NCI-H2227 treated with DMSO at 0.1 percent for 48 hours (cell line): ENCODE measurements at regions not wholly inside any gene's neighbourhood (a gene's known extent, or its start where the extent isn't known, plus 50 kb on each side); places are given as distances from the start of the nearest gene placed in this dataset.
"Not testable (repeated sequence)": the region's sequence is repeated elsewhere in the genome, so short reads cannot be mapped to it uniquely, and the experiment has no call there.

ENCODE experiments used
- DNase-seq: peaks from one replicate; lab custom pipeline; 2025; lab: John Stamatoyannopoulos, UW

DNA sequence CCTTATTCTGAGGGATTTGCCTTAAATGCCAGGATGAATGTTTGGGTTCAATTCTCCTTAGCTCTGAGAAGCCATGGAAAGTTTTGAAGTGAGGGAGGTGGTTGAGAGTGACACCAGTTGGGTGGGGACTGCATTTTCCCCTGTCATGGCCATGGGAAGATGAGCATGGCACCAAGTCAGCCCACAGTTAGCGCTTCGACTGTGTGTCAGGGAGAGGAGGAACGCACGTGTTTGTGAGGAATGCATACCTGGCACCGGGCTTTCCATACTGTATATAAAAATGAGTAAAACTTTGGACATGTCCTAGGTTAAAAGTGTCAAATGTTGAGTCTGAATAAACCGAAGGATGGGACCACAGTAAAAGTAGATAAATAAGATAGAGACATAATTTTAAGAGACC is 187.5 kb upstream of the KL start:
- no peak for DNase-seq

DNA sequence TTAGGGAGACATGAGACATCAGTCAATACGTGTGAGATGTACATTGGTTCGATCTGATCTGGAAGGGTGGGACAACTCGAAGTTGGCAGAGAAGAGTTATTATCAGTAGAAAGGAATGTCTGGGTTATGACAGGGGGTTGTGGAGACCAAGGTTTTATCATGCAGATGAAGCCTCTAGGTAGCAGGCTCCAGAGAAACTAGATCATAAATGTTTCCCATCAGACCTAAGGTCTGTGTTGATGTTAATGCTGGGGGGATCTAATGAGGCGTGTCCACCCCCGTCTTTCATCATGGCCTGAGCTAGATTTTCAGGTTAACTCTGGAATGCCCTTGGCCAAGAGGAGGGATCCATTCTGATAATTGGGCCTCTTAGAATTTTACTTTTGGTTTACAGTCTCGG is 187.0 kb upstream of the KL start:
- DNase-seq = no peak

DNA sequence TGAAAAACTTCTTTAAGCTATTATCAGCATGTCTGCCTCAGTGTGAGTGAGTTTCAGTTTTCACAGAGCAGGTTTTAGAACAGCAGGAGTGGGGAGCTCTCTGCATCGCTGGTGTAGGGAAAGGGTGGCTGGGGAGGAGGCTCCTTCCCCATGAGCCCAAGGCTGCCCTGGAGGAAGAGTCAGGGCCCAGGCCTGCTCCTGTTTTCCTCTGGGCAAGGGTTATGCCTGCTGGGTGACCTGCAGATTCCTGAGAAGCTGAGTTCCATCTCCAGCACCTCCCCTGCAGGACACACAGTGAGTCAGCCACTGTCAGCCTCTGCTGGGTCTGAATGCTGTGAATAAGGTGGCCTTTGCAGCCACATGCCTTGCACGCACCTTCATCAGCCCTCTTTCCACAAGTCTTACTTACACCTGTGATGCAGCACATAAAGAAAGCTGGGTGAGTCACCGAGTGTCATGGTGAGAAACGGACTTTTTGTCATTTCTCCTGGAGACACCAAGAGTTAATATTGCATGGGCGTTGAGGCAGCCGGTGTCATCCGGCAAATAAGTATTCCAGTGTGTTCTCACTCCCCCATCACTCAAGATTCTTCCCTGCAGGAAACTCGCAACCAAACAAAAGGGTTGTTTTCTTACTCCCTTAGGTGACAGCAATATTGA is 186.4 kb upstream of the KL start:
- no peak for DNase-seq

DNA sequence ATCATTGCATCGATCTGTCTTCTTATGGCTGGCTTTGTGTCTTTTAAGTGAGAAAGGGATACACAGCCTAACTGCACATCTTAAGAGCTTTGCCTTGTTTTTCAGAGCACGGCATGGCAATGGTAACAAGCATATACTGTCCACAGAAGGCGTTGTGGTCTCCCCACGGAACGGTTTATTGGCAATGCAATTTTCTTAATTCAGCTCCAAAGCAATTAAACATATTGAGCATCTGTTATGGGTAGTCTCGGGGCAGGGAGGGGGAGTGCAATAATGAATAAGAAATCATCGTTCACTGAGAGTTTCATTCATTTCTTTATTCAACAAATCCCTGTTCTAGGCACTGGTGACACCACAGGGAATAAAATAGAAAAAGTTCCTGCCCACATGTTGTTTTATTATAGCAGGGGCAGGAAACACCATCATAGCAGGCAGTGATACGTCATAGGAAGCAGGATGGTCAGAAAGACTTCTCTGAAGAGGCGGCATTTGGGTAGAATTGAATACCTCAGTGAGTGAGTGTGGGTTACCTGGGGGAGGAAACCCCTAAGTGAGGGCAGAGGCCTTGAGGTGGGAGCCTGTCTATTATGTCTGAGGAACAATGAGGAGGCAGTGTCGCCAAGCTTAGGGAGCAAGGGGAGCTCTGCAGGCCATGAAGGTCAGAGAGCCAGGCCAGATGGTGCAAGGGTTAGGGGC is 185.7 kb upstream of the KL start:
- no peak for DNase-seq

DNA sequence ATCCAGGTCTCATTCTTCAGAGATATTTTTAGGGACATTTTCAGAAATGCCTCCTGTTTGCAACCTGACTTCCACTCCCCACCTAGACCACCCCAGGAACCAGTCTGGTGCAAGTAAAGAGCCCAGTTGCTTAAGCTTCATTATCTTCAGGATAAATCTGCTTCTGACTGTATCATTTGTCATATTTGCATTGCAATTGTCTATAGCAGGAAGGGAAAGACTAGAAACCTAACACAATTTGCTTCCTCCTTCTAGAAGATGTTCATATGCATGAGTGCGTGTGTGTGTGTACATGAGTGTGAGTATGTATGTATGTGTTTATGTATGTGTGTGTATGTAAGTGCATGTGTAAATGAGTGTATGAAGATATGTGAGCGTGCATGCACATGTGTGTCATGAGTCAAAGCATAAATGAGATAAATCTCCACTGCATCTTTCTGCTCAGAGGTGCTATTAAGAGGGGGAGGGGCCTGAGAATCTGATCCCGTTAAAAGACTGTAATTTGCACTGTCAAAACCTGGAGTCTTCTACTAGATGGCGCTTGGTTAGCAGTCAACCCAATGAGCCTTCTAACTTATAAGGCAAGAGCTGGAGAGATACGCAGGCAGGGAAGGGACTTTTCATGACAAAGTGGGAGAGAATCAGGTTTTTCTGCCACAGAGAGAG is 178.8 kb upstream of the KL start:
- DNase-seq = peak; percentile 65

DNA sequence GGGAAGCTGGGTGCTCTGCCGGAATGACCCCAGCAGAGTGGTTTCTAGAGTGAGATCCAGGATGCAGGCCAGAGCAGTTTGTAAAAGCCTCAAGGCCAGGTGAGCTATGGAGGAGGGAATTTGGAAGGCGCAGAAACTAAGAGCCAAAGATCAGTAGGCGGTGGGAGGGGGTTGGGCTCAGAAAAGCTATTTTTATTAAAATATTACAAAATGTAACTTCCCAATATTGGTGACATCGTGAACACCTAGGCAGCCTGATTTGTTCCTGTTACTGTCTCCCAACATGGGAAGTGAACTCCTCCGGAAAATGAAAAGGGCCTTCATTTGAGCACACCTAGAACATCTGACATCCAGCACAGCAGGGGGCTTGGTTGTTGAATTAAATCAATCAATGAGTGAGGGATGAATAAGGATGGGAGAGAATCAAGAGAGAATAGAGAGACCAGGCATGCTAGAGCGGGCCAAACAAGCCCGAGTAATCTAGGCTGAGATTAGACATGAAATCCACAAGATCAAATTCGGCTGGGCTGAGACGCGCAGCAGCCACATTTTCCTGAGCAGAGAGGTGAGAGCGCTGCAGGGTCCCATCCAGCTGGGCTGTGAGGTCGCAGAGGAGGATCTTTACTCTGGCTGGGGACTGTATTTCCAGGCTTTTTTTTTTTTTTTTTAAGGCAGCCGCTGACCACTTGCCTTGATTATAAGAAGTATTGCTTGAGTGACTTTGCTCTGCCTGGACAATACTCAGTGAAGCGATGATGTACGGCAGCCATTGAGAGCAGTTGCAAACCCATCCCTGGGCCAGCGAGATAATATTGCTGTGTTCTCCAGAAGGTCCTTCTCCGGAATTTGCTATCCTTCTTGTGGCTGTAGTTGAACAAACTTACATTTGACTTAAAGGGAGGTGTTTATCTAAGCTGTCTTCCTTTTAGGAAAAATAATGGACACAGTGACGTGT is 178.0 kb upstream of the KL start:
- no peak for DNase-seq

DNA sequence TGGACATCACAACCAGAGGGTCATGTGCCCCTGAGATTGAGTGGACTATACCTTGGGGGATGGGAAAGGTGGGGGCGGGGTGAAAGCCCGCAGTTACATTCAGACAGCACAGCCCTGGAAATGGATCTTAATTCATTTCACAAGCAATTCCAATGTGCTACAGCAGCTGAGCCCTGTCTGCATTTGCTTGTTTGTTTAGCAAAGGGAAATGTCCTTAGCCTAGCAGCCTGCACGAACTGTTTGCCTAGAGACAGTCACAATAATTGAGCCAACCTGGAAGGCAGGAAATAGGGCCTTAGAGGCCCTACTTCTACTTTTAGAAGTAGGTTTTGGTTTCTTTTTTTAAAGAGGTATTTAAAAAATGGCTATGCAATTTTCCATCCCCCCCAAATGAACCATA is 177.3 kb upstream of the KL start:
- peak; percentile 33 for DNase-seq

DNA sequence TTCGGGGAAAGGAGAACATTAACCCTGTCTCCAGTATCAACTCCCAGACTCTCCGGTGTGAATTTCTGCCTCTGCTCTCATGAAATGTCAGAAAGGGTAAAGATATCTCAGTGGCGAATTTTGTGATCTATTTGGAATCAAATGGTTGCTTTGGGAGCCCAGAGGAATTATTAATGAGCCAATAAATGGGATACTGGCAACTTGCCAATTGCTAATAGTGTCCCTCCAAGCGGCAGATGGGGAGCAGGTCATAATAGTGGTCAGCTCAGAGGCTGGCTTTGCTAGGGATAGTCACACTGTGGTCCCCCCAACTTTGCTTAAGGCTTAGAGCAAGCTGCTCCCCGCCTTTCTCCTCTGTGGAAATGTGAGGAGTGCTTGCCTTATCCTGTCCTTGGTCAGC is 176.1 kb upstream of the KL start:
- no peak for DNase-seq

DNA sequence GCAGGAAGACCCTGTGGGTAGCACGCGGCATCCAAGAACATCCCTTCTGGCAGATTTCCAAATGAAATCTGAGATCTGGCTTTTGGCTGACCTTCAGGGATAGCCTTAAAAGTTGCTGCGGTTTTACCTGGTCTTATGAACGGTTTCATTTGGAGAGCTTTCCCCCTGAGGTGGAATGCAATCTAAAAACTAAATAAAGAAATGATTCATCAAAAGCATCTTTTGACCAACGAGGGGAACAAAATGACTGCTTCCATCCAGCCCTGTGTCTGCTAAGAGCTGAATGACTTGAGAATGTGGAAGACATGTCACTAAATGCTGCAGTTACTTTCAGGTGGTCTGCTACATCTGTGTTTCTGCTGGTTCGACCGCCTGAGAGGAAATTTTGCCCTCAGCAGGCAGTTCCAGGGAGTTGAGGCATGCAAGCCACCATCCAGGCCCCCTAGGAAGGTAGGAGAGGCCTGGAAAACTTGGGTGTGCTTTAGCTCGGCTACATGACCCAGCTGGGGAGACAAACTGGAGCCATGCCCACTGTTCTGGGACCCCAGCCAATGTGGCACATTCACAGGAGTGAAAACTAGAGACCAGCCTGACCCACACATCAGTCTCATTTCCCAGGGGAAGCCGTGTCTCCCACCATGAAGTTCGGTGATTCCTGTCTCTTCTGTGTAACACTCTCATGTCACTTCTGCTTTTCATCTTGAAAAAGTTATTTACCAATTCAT is 175.1 kb upstream of the KL start:
- DNase-seq = no peak

DNA sequence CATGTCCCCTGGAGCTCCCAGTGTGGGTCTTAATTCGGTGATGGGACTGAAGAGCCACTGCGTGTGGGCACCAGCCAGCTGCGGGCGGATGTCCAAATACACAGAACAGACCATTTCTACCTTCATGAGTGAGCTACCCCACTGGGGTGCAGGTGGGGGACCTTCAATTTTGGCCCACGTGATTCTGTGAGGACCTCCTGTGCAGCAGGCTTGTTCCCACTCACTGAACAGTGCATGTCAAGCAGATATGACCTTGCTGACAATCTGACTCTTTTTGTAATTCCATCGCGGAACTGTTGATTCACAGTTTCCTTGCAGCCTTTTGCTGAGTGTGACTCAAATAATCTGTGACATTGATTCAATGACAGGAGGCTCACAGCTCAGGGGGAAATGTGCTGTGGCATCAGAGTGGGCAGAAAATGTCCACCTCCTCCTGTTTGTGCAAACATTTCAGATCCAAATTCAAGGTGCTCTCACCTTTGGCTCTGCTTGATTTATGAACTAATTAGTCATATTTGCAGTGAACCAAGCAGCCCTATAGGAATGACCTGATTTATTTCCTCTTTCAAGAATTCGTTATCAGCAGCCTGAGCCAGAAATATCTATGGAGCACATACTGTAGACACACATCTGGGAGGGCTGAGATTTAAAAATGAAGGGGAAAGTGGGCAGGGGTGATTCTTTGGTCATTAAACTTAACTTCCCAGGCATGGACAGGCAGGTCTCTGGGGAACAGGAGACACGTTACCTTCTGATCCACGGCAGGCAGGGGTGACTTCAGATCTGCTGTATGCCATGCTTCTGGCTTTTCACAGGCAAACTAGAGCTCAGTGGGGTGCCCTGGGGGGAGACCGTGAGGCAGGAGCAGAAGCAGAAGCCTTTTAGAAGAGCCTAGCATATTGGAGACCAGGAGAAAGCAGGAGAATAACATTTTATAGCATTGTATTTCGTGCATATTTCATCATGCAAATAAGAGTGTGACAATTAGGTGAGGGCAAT is 170.0 kb upstream of the KL start:
- DNase-seq = no peak

DNA sequence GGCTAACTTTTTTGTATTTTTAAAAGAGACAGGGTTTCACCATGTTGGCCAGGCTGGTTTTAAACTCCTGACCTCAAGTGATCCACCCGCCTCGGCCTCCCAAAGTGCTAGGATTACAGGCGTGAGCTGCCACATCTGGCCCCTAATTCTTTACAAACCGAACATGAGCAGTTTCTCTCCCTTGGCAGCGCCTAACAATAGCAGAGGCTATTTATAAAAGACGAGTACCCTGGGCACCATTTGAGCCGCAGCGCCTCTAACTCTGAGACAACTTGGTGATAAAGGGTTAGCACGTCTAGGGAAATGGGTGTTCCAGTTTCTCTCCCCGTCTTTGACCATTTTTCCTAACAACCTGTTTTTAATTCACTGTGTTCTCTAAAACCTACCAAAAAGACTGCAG is 168.2 kb upstream of the KL start:
- not testable (repeated sequence) for DNase-seq

DNA sequence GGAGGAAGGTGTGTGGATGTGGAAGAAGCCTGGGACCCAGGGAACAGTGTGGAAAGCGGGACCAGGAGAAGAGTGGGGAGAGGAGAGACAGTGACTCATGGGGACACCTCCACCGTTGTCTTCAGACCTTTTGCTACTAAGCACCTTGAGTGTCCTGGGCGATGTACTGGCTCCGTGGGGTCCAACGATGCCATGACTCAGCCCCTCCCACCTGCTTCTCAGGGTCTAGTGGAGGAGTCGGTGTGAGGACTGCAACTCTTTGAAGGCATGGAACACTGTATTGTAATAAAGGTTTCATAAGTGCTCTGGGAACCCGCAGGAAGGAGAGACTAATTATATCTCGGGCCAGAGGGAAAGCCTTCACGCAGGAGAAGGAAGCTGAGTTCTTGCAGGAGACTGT is 166.9 kb upstream of the KL start:
- DNase-seq = no peak

DNA sequence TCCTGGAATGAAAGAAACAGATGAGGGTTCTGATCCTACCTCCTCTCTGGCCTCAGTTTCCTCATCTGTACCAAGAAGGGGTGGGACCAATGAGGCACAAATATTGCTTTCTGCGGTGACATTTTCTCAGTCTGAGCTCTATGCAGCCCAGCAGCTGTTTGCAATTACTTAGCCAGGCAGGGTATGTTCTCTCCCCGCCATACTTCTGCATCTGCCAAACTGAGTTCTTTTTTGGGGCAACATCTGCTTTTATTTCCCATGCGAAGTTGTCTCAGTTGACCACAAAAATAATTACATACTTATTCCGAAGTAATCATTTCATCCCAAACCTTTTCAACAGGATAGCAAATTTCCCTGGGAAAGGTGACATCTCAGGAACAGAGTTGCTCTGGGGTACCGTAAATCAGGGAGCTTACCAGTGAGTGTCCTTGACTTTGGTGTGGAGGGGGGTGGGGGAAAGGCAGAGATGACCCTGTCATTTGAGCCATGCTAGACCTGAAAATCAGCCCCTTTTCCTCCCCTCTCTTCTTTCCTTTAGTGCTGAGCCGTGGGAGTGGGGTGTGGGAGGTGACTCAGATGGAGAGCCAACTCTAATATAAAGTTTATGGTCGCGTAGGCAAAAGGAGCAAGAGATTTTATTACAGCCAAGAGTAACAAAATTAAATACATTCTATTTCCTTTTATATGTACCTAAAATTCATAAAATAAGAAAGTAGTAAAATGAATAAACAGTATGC is 165.7 kb upstream of the KL start:
- DNase-seq = no peak

DNA sequence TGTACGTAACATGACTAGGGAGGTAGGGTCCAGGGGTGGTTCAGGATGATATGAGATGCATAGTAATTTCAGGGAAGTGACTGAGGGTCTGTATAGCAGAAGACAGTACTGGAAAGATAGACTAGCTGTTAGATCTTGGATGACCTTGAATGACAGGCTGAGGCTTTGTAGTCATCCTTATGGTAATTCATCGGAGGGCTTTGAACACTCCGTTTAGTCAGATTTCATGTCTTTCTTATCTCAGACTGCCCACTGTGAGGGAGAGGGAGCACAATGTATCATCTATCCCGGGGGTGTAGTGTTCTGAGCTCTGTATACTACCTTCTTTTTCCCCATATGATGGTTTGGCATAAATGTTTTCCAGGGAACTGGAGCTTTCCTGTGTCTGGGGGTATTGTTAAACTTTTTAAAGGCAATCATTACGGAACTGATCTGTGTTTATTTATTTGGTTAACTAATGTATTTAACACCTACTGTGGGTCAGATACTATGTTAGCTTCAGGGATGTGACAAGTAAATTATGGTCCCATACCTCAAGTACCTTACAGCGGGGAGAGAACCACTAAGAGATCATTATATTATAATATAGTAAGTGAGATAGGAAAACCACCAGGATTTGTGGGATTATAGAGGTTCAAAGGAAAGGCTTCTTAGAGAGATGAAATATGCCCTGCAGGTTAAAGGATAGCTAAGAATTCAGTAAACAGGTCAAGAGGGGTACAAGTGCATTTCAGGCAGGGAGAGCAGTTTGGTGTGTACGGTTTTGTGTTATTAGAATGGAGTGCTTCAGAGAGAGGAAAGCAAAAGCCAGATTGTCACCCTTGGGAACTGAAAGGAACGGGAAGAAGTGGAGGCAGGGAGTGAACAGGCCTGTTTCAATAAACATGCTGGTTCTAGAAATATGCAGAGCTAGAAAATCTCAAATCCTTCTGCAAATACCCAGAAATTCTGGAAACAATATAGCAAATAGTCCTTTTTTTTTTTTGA is 164.8 kb upstream of the KL start:
- peak; percentile 69 for DNase-seq

DNA sequence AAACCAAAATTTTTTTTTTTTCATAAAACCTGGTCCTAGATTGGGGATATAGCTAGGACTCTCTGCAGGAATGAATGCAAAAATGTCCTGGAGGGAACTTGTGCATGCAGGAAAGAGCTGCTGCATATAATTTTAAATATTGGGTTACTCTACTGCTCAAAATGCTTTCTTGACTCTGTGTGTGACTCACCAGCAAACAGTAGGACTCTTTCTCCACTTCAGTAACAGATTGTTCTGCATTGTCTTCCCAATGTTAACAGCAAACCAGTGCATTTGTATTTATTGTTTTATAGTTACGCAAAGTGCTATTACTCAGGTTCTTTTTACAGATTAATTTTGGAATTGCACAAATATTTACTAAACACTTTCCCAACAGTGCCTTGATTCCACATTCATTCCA is 163.7 kb upstream of the KL start:
- DNase-seq = no peak

DNA sequence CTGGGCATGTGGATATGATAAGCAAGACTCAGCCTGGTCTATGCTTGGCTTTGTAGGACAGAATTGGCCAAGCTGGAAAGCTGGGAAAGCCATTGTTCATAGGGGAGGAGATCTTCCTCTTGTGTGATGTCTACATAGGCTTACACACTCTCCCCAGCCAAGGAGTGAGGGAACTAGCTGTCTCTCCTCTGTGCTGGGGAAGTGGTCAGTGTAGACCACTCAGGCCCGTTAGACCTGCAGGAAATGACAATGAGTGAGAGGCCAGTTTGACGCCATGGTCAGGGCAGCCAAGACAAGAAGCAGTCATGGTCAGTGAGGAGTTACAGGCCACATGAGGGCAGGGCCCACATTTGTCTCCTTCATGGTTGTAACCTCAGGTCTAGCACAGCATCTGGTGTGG is 159.1 kb upstream of the KL start:
- no peak for DNase-seq

DNA sequence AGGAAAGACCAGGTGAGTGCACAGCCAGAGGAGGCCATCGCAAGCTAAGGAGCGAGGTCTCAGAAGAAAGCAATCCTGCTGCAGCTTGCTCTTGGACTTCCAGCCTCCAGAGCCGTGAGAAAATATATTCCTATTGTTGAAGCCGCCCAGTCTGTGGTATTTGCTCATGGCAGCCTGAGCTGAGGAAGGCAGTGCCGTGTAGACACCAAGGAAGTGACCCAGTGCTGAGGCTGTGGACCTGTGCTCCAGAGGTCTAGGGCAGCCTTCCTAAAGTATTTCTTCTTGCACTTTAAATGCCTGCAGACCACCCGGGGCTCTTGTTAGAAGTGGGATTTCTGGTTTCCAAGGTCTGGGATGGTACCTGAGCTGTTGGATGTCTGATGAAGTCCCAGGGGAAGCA is 158.5 kb upstream of the KL start:
- DNase-seq = no peak

DNA sequence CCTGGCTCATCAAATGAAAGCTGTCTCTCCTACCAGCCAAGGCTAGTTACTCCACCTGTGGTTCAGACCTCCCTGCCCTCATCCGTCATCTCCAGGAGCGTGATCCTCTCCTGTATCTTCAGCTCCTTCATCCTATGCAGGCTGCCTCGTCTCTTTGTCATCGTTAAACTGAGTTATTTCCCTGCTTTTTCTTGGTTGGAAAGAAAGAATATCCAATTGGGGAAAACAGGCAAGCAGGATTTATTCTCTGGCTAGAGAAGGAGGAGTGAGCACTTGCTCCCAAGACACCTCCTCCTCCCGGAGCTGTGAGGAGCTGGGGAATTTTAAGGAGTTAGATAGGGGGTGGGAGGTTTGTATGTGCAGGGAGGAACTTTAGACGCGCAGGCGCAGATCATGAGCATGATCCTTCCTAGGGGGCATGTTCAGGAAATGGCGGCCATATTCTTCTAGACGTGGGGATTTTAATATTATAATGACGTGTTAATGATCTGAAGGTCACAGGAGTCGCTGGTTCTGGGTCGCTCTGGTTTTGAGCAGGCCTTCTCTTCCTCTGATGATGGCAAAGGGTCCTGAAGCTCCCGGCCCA is 156.4 kb upstream of the KL start:
- DNase-seq = no peak
